ENCODE measurements at regions not wholly inside any gene's neighbourhood (a gene's known extent, or its start where the extent isn't known, plus 50 kb on each side); places are given as distances from the start of the nearest gene placed in this dataset.

- TF ChIP-seq CTCF (IDR thresholded peaks at IDR 0.05) (no peak), POLR2A (IDR thresholded peaks at IDR 0.05) (no peak)
Measured at GRCh38 chr1:172779491-172779890, 120.6 kb downstream of the FASLG start.
